ENCODE measurements at regions not wholly inside any gene's neighbourhood (a gene's known extent, or its start where the extent isn't known, plus 50 kb on each side); places are given as distances from the start of the nearest gene placed in this dataset.

DNA sequence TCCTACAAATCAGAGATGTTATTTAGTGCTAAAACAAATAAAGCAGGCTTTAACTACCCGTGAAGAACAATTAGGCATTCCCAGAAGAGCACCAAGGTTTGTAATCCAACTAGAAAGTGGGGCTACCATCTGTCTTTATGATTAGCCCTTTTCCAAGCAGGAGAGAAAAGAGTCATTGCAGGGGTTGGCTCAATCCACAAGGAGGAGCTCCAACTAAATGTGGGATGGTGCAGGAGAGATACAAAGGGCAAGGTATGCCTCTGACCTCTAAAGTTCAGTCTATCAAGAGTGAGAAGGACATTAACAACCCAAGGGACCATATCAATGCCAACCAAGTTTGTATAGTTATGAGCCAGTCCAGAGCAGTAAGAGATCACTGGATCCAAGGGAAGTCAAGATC, 382.7 kb upstream of the DUSP10 start:
- TF ChIP-seq, protein P1, sequence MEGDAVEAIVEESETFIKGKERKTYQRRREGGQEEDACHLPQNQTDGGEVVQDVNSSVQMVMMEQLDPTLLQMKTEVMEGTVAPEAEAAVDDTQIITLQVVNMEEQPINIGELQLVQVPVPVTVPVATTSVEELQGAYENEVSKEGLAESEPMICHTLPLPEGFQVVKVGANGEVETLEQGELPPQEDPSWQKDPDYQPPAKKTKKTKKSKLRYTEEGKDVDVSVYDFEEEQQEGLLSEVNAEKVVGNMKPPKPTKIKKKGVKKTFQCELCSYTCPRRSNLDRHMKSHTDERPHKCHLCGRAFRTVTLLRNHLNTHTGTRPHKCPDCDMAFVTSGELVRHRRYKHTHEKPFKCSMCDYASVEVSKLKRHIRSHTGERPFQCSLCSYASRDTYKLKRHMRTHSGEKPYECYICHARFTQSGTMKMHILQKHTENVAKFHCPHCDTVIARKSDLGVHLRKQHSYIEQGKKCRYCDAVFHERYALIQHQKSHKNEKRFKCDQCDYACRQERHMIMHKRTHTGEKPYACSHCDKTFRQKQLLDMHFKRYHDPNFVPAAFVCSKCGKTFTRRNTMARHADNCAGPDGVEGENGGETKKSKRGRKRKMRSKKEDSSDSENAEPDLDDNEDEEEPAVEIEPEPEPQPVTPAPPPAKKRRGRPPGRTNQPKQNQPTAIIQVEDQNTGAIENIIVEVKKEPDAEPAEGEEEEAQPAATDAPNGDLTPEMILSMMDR (IDR thresholded peaks at IDR 0.05): no peak
- TF ChIP-seq POLR2A (IDR thresholded peaks at IDR 0.05) (no peak), EP300 (IDR thresholded peaks at IDR 0.05) (no peak)

Data from sigmoid colon (tissue), 4 donors.